Activated CD8-positive, alpha-beta T cell treated with anti-CD3 and anti-CD28 coated beads for 36 hours (primary cell): ENCODE measurements at regions not wholly inside any gene's neighbourhood (a gene's known extent, or its start where the extent isn't known, plus 50 kb on each side); places are given as distances from the start of the nearest gene placed in this dataset.

Source experiments
- ATAC-seq: fragments of 200-7000 bp; cut with Tn5 transposase; one replicate; pipeline ENCODE4 v1.10.0; 2021; ENCODE audit warnings: mild to moderate bottlenecking, moderate library complexity
- CTCF ChIA-PET: fragments of 350-600 bp; sonication (Branson Sonifier 250); formaldehyde crosslinking; loops from one replicate; lab custom pipeline; 2021; ENCODE audit warnings: antibody characterized with exemption; lab: Charles Lee
- POLR2A ChIA-PET: fragments of 350-600 bp; sonication (Branson Sonifier 250); formaldehyde crosslinking; loops from one replicate; lab custom pipeline; 2021; ENCODE audit warnings: antibody characterized with exemption; lab: Charles Lee
- DNase-seq: peaks from one replicate; pipeline ENCODE4 v3.0.0-alpha.2; 2020
- H3K27ac Mint-ChIP-seq: one replicate; pipeline ENCODE4 v1.8.0; 2021; ENCODE audit warnings: mild to moderate bottlenecking, mixed read lengths
- H3K27me3 Mint-ChIP-seq: one replicate; pipeline ENCODE4 v1.8.0; 2021; ENCODE audit warnings: mixed read lengths
- H3K36me3 Mint-ChIP-seq: one replicate; pipeline ENCODE4 v1.8.0; 2021; ENCODE audit warnings: low read depth, mixed read lengths
- H3K4me1 Mint-ChIP-seq: one replicate; pipeline ENCODE4 v1.8.0; 2021; ENCODE audit warnings: low read depth, mixed read lengths
- H3K4me3 Mint-ChIP-seq: one replicate; pipeline ENCODE4 v1.8.0; 2021; ENCODE audit warnings: mild to moderate bottlenecking, moderate library complexity, mixed read lengths
- H3K9me3 Mint-ChIP-seq: one replicate; pipeline ENCODE4 v1.8.0; 2021; ENCODE audit warnings: mixed read lengths
- CTCF ChIP-seq: fragments of 200-600 bp; IDR thresholded peaks from one replicate; pipeline ENCODE4 v1.8.0; 2022; ENCODE audit warnings: antibody characterized with exemption, mild to moderate bottlenecking
- intact Hi-C: fragments of 100-400 bp; cut with micrococcal nuclease; formaldehyde crosslinking; loops from one replicate; pipeline ENCODE4 v1.10.0; 2022

- H3K27ac Mint-ChIP-seq: no peak overlapping the region
- TF ChIP-seq CTCF: no peak
- H3K27me3 Mint-ChIP-seq: peaks cover 6% of the 10 kb centered on the region
- intact Hi-C loops: no loop called here
- no peak for DNase-seq
- H3K36me3 Mint-ChIP-seq: no peaks in the 10 kb centered on the region
- H3K9me3 Mint-ChIP-seq: no peaks in the 10 kb centered on the region
- no peak overlapping the region for H3K4me3 Mint-ChIP-seq
- ChIA-PET POLR2A (no interaction called here), CTCF (no interaction called here)
- ATAC-seq: no peak
- no peaks in the 10 kb centered on the region for H3K4me1 Mint-ChIP-seq
These were observed 74.4 kb upstream of the PLEKHG1 start for GRCh38 chr6:150525300-150525699.

- CTCF ChIA-PET: no interaction called here
- Mint-ChIP-seq H3K4me3 (no peak overlapping the region), H3K4me1 (no peaks in the 10 kb centered on the region)
These were observed 72.6 kb upstream of the PLEKHG1 start for GRCh38 chr6:150527100-150527499.

GRCh38 chr6:150528648-150529285, 70.9 kb upstream of the PLEKHG1 start:
- POLR2A ChIA-PET: interaction anchor here (0.7 kb wide), 1 partner anchor 347 kb away, joined by 3 read pairs; no protein-coding TSS in a partner anchor
- no peaks in the 10 kb centered on the region for H3K36me3 Mint-ChIP-seq
- H3K9me3 Mint-ChIP-seq: no peaks in the 10 kb centered on the region
- CTCF ChIA-PET: no interaction called here
- H3K27ac Mint-ChIP-seq: no peak overlapping the region
- no peak overlapping the region for H3K4me3 Mint-ChIP-seq
- ATAC-seq (no peak), DNase-seq (peak; percentile 5)
- no peaks in the 10 kb centered on the region for H3K4me1 Mint-ChIP-seq
- no peak for TF ChIP-seq CTCF
- H3K27me3 Mint-ChIP-seq: peaks cover 6% of the 10 kb centered on the region
- intact Hi-C loops: no loop called here

More at GRCh38 chr6:150527100-150527499, 72.6 kb upstream of the PLEKHG1 start:
- DNase-seq (no peak), ATAC-seq (no peak)
- TF ChIP-seq CTCF: no peak
- POLR2A ChIA-PET: no interaction called here
- Mint-ChIP-seq H3K36me3 (no peaks in the 10 kb centered on the region), H3K27me3 (peaks cover 6% of the 10 kb centered on the region), H3K27ac (no peak overlapping the region), H3K9me3 (no peaks in the 10 kb centered on the region)
- intact Hi-C loops: no loop called here

- Mint-ChIP-seq H3K4me3 (no peak overlapping the region), H3K27ac (no peak overlapping the region), H3K9me3 (no peaks in the 10 kb centered on the region), H3K36me3 (no peaks in the 10 kb centered on the region), H3K4me1 (no peaks in the 10 kb centered on the region), H3K27me3 (peaks cover 10% of the 10 kb centered on the region)
- ChIA-PET CTCF (no interaction called here), POLR2A (interaction anchor here (1.0 kb wide), 1 partner anchor 8 kb away, joined by 4 read pairs; no protein-coding TSS in a partner anchor)
- TF ChIP-seq CTCF: no peak
- intact Hi-C loops: no loop called here
- no peak for DNase-seq
- ATAC-seq: no peak
These were observed 70.0 kb upstream of the PLEKHG1 start for GRCh38 chr6:150529646-150530045.

- Mint-ChIP-seq H3K4me1 (no peaks in the 10 kb centered on the region), H3K27ac (no peak overlapping the region), H3K9me3 (no peaks in the 10 kb centered on the region), H3K36me3 (no peaks in the 10 kb centered on the region), H3K27me3 (peaks cover 10% of the 10 kb centered on the region), H3K4me3 (no peak overlapping the region)
- intact Hi-C loops: no loop called here
- CTCF ChIA-PET: no interaction called here
- no peak for ATAC-seq
- TF ChIP-seq CTCF: no peak
- DNase-seq: no peak
- POLR2A ChIA-PET: no interaction called here
These were observed 67.7 kb upstream of the PLEKHG1 start for GRCh38 chr6:150531957-150532356.
